PC-3 (cell line): ENCODE measurements at regions not wholly inside any gene's neighbourhood (a gene's known extent, or its start where the extent isn't known, plus 50 kb on each side); places are given as distances from the start of the nearest gene placed in this dataset.

Experiments
- EZH2 ChIP-seq: fragments of 300-600 bp; sonication (generic); IDR thresholded peaks from one replicate; pipeline ENCODE4 v1.6.1; 2017; ENCODE audit warnings: antibody characterized with exemption, mild to moderate bottlenecking, low read length; ENCODE audit not compliant: unreplicated experiment
- EZH2phosphoT487 ChIP-seq: fragments of 300-600 bp; sonication (generic); IDR thresholded peaks from 2 replicates; pipeline ENCODE4 v1.6.1; 2018; ENCODE audit warnings: mild to moderate bottlenecking, antibody characterized with exemption, low read length, borderline replicate concordance

DNA sequence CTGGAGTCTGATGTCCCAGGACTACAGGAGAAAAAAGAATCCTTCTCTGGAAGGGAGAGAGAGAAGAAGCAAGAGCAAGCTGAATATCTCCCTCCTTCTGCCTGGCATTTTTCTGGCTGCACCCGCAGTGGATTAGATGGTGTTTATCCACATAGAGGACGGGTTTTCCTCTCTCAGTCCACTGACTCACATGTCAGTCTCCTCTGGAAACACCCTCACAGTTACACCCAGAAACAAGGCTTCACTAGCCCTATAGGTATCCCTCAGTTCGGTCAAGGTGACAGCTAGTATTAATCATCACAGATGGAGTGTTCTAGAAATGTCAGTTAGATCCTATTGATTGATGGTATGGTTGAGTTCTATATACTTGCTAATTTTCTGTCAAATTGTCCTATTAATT lies 87.9 kb downstream of the RHOU start:
- TF ChIP-seq EZH2: no peak
- TF ChIP-seq EZH2phosphoT487: no peak
